D721Med (cell line): ENCODE measurements at regions not wholly inside any gene's neighbourhood (a gene's known extent, or its start where the extent isn't known, plus 50 kb on each side); places are given as distances from the start of the nearest gene placed in this dataset.
"Not testable (repeated sequence)": the region's sequence is repeated elsewhere in the genome, so short reads cannot be mapped to it uniquely, and the experiment has no call there.

Experiments used
- DNase-seq: peaks from one replicate; pipeline ENCODE4 v3.0.0; 2011; ENCODE audit warnings: low spot score; ENCODE audit not compliant: insufficient read length
- FAIRE-seq: peaks from 2 replicates; lab custom pipeline; 2011; peaks lifted over from hg19 to GRCh38; lab: Jason Lieb, UNC
- CTCF ChIP-seq: IDR thresholded peaks from 2 replicates; pipeline ENCODE4 v1.5.1; 2012; ENCODE audit warnings: mild to moderate bottlenecking, control low read depth; ENCODE audit not compliant: insufficient read depth; ENCODE audit errors: missing control alignments

DNA sequence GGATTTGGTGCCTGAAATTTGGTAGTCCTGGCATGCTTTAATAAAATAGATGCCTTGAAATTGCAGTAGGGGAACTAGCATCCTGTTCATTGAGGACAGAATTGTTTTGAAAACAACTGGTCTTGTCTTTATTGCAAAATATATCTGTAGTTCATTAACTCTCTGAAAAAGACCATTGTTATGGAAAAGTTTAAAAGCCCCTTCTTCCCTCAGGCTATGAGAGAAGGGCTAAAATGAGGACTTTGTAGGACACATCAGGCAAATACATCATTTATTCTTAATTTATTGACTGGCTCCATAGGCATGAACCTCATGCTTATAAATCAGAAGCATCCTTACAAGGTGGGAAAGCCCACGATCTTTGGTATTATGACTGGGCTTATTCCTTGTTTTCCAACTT is 221.0 kb upstream of the CBLB start:
- FAIRE-seq: no peak
- no peak for TF ChIP-seq CTCF
- no peak for DNase-seq

DNA sequence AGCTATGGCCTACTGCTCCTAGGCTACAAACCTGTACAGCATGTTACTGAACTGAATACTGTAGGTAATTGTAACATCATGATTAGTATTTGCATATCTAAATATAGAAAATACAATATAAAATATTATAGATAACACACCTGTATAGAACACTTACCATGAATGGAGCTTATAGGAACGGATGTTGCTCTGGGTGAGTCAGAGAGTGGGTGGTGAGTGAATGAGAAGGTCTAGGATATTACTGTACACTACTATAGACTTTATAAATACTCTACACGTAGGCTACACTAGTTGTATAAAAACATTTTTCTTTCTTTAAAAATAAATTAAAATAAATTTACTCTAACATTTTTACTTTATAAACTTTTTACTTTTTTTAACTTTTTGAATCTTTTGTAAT is 224.0 kb upstream of the CBLB start:
- TF ChIP-seq CTCF: no peak
- DNase-seq (no peak), FAIRE-seq (no peak)

- DNase-seq (no peak), FAIRE-seq (no peak)
- no peak for TF ChIP-seq CTCF
These were observed 224.8 kb upstream of the CBLB start for GRCh38 chr3:106093616-106094015.

- FAIRE-seq: no peak
These were observed 229.1 kb upstream of the CBLB start for GRCh38 chr3:106097817-106098435.

DNA sequence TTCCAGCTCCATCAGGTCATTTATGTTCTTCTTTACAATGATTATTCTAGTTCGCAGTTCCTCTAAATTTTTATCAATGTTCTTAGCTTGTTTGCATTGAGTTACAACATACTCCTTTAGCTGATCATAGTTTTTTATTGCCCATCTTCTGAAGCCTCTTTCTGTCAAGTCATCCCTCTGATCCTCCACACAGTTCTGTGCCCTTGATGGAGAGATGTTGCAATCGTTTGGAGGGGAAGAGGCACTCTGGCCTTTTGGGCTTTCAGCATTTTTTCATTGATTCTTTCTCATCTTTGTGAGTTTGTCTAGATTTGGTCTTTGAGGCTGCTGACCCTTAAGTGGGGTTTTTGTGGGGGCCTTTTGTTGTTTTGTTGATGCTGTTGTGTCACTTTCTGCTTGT is 234.6 kb upstream of the CBLB start:
- FAIRE-seq (no peak), DNase-seq (no peak)
- no peak for TF ChIP-seq CTCF

More at GRCh38 chr3:106097817-106098435, 229.1 kb upstream of the CBLB start:
- no peak for DNase-seq
- no peak for TF ChIP-seq CTCF

GRCh38 chr3:106104078-106104477 is 235.3 kb upstream of the CBLB start:
- no peak for TF ChIP-seq CTCF
- DNase-seq: no peak
- FAIRE-seq: no peak

- no peak for DNase-seq
- no peak for TF ChIP-seq CTCF
- FAIRE-seq: no peak
These were observed 240.1 kb upstream of the CBLB start for GRCh38 chr3:106108925-106109324.

DNA sequence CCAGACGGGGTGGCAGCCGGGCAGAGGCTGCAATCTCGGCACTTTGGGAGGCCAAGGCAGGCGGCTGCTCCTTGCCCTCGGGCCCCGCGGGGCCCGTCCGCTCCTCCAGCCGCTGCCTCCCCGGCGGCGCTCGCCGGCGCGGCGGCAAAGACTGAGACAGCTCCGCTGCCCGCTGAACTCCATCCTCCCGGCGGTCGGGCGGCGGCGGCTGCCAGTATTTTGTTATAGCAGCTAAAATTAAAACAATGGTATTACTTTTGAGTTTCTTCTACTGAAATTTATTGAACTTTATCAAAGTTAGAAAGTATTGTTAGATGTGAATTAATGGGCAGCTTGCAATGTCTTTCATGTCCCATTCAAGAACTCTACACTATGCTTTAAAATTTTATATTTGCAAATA is 243.7 kb upstream of the CBLB start:
- DNase-seq, FAIRE-seq: not testable (repeated sequence)
